ENCODE measurements at regions not wholly inside any gene's neighbourhood (a gene's known extent, or its start where the extent isn't known, plus 50 kb on each side); places are given as distances from the start of the nearest gene placed in this dataset.

DNA sequence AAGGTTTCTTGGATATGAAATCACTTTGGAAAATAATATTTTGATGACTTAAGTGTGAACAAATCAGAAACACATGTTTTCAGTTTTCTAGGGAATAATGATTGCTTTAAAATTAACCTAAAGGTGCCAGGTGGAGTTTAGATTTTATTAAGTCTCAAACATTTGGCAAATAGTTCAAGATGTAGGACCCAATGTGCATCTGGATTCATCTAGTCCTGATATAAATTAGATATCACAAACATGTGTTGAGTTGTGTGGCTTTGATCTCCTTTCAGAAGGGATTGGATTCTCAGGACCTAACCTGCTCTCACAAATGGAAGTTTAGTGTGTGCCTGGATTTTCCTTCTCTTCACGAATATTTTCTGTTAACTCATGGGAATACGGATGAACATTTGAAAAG, 291.4 kb upstream of the ISL1 start:
- ATAC-seq: no peak
- 86 to 90% (median 89%) methylated on average over 2 of the region's 2 CpGs for WGBS, 4 donors
- no peak for TF ChIP-seq POLR2A (IDR thresholded peaks at IDR 0.05)
- TF ChIP-seq, protein P1, sequence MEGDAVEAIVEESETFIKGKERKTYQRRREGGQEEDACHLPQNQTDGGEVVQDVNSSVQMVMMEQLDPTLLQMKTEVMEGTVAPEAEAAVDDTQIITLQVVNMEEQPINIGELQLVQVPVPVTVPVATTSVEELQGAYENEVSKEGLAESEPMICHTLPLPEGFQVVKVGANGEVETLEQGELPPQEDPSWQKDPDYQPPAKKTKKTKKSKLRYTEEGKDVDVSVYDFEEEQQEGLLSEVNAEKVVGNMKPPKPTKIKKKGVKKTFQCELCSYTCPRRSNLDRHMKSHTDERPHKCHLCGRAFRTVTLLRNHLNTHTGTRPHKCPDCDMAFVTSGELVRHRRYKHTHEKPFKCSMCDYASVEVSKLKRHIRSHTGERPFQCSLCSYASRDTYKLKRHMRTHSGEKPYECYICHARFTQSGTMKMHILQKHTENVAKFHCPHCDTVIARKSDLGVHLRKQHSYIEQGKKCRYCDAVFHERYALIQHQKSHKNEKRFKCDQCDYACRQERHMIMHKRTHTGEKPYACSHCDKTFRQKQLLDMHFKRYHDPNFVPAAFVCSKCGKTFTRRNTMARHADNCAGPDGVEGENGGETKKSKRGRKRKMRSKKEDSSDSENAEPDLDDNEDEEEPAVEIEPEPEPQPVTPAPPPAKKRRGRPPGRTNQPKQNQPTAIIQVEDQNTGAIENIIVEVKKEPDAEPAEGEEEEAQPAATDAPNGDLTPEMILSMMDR (IDR thresholded peaks at IDR 0.05): no peak

DNA sequence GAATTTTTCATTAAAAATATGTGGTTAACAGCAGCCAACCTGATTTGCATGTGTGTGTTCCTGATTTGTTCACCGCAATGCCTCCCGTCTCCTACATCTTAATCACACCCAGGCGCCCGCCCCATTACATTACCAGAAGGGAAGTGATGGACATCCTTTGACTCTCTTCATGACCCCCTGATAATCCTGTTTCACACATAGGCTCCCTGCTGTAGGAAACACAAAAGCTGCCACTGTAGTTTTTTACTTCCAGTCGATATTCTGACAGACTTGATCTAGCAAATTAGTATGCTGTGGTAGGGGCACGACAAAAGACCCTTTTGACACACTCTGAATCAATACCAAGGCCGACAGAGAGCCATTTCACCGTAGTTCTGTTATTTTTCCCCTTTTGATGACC, 287.8 kb upstream of the ISL1 start:
- H3K36me3 ChIP-seq: no peaks in the 10 kb centered on the region
- TF ChIP-seq, protein P1 (IDR thresholded peaks at IDR 0.05): no peak
- DNase-seq (no peak), ATAC-seq (no peak)
- H3K4me1 ChIP-seq: no peaks in the 10 kb centered on the region
- peaks cover 0 to under 1% (median 0%) of the 10 kb centered on the region in 9 donors for H3K27me3 ChIP-seq
- WGBS, 4 donors: 42 to 53% (median 50%) methylated on average over 8 of the region's 8 CpGs
- intact Hi-C loops (cut with DNase I): no loop called here
- H3K27ac ChIP-seq: no peak overlapping the region
- H3K9me3 ChIP-seq: no peaks in the 10 kb centered on the region
- H3K4me3 ChIP-seq: no peak overlapping the region

More for the DNA sequence above, 291.4 kb upstream of the ISL1 start:
- Histone ChIP-seq H3K36me3 (no peaks in the 10 kb centered on the region), H3K4me1 (no peaks in the 10 kb centered on the region), H3K27me3 (peaks cover 0 to 4% (median 0%) of the 10 kb centered on the region in 9 donors), H3K27ac (no peak overlapping the region), H3K9me3 (no peaks in the 10 kb centered on the region), H3K4me3 (no peak overlapping the region)
- intact Hi-C loops (cut with DNase I): no loop called here
- DNase-seq: no peak

DNA sequence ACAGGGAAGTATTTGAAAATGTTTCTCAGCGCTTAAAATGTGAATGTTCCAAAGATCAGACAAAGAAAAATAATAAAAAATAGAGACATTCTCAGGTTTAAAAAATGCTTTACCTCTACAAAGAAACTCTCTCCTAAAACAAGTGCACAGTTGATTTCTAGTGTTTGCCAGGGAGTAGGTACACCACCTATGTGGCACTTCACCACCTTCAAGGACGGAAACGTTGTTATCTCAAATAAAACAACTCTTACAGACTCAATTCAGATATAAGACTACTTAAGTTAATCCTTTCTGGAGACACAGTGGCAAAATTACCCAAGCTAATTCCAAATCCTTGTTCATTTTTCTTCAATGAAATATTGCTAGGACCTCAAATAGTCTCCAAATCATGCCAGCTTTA, 286.4 kb upstream of the ISL1 start:
- no peaks in the 10 kb centered on the region for H3K27me3 ChIP-seq
- intact Hi-C loops (cut with DNase I): no loop called here
- no peaks in the 10 kb centered on the region for H3K9me3 ChIP-seq
- H3K27ac ChIP-seq: no peak overlapping the region
- no peak for TF ChIP-seq POLR2A (IDR thresholded peaks at IDR 0.05)
- TF ChIP-seq, protein P1 (IDR thresholded peaks at IDR 0.05): no peak
- DNase-seq (no peak), ATAC-seq (no peak)
- no peaks in the 10 kb centered on the region for H3K36me3 ChIP-seq
- 54 to 68% (median 56%) methylated on average over 3 of the region's 3 CpGs for WGBS, 4 donors
- no peak overlapping the region for H3K4me3 ChIP-seq
- no peaks in the 10 kb centered on the region for H3K4me1 ChIP-seq

DNA sequence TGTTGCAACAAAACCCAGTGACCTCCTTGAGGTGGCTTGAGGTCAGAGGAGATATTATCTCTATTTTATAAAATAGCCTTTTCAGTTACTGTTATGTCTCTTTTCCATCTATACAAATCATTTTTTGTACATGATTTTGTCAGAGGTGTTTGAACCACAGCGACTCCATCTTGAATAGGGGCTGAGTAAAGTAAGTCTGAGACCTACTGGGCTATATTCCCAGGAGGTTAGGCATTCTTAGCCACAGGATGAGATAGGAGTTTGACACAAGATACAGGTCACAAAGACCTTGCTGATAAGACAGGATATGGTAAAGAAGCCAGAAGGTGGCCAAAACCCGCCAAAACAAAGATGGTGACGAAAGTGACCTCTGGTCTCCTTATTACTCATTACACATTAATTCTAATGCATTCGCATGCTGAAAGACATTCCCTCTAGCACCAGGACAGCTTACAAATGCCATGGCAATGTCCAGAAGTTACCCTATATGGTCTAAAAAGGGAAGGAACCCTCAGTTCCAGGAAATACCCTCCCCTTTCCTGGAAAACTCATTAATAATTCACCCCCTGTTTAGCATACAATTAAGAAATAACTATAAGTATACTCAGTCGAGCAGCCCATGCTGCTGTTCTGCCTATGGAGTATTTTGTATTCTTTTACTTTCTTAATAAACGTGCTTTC, 283.9 kb upstream of the ISL1 start:
- Histone ChIP-seq H3K4me1 (no peaks in the 10 kb centered on the region), H3K27ac (no peak overlapping the region), H3K27me3 (no peaks in the 10 kb centered on the region), H3K9me3 (no peaks in the 10 kb centered on the region), H3K36me3 (no peaks in the 10 kb centered on the region), H3K4me3 (no peak overlapping the region)
- WGBS, 4 donors: 75 to 81% (median 77%) methylated on average over 6 of the region's 6 CpGs
- no peak for ATAC-seq
- intact Hi-C loops (cut with DNase I): no loop called here
- DNase-seq: no peak
- TF ChIP-seq POLR2A (IDR thresholded peaks at IDR 0.05): no peak
- TF ChIP-seq, protein P1 (IDR thresholded peaks at IDR 0.05): no peak
